ENCODE measurements at regions not wholly inside any gene's neighbourhood (a gene's known extent, or its start where the extent isn't known, plus 50 kb on each side); places are given as distances from the start of the nearest gene placed in this dataset.

- Histone ChIP-seq H3K27me3 (ENCODE audit: low read length) (no peaks in the 10 kb centered on the region), H3K4me3 (ENCODE audit: low read length) (no peak overlapping the region), H3K9ac (ENCODE audit: low read length) (no peak overlapping the region), H3K9me2 (replicated peaks; ENCODE audit: insufficient read depth, low read length) (no peaks in the 10 kb centered on the region), H2AFZ (ENCODE audit: low read length) (no peak overlapping the region), H3K4me1 (ENCODE audit: low read length) (no peaks in the 10 kb centered on the region), H3K36me3 (ENCODE audit: insufficient read depth, low read length) (no peaks in the 10 kb centered on the region), H3K9me3 (ENCODE audit: low read length) (no peaks in the 10 kb centered on the region), H3K4me2 (ENCODE audit: low read depth, low read length, poor library complexity, severe bottlenecking) (no peak overlapping the region), H4K20me1 (ENCODE audit: insufficient read depth, low read depth, low read length) (no peaks in the 10 kb centered on the region), H3K27ac (ENCODE audit: low read length) (no peak overlapping the region), H3K79me2 (ENCODE audit: low read length) (no peaks in the 10 kb centered on the region)
- DNase-seq, result no peak
Observed at GRCh38 chr7:26599982-26600381, 264.4 kb downstream of the SKAP2 start.

- Histone ChIP-seq H3K4me1 (ENCODE audit: low read length) (no peaks in the 10 kb centered on the region), H3K79me2 (ENCODE audit: low read length) (no peaks in the 10 kb centered on the region), H3K4me3 (ENCODE audit: low read length) (no peak overlapping the region), H3K4me2 (ENCODE audit: low read depth, low read length, poor library complexity, severe bottlenecking) (no peak overlapping the region), H3K9me2 (replicated peaks; ENCODE audit: insufficient read depth, low read length) (no peaks in the 10 kb centered on the region), H3K27me3 (ENCODE audit: low read length) (no peaks in the 10 kb centered on the region), H3K9ac (ENCODE audit: low read length) (no peak overlapping the region), H3K27ac (ENCODE audit: low read length) (no peak overlapping the region), H3K9me3 (ENCODE audit: low read length) (no peaks in the 10 kb centered on the region), H4K20me1 (ENCODE audit: insufficient read depth, low read depth, low read length) (no peaks in the 10 kb centered on the region), H2AFZ (ENCODE audit: low read length) (no peak overlapping the region), H3K36me3 (ENCODE audit: insufficient read depth, low read length) (no peaks in the 10 kb centered on the region)
- no peak for DNase-seq
Observed at GRCh38 chr7:26600411-26600810, 264.0 kb downstream of the SKAP2 start.

- Histone ChIP-seq H3K4me3 (ENCODE audit: low read length) (no peak overlapping the region), H2AFZ (ENCODE audit: low read length) (no peak overlapping the region), H3K9ac (ENCODE audit: low read length) (no peak overlapping the region), H3K4me1 (ENCODE audit: low read length) (no peaks in the 10 kb centered on the region), H3K79me2 (ENCODE audit: low read length) (no peaks in the 10 kb centered on the region), H3K9me3 (ENCODE audit: low read length) (no peaks in the 10 kb centered on the region), H3K36me3 (ENCODE audit: insufficient read depth, low read length) (no peaks in the 10 kb centered on the region), H3K27ac (ENCODE audit: low read length) (no peak overlapping the region), H3K9me2 (replicated peaks; ENCODE audit: insufficient read depth, low read length) (no peaks in the 10 kb centered on the region), H3K4me2 (ENCODE audit: low read depth, low read length, poor library complexity, severe bottlenecking) (no peak overlapping the region), H3K27me3 (ENCODE audit: low read length) (no peaks in the 10 kb centered on the region), H4K20me1 (ENCODE audit: insufficient read depth, low read depth, low read length) (no peaks in the 10 kb centered on the region)
- no peak for DNase-seq
Observed at GRCh38 chr7:26603631-26604030, 260.8 kb downstream of the SKAP2 start.

- H3K9me2 ChIP-seq (replicated peaks; ENCODE audit: insufficient read depth, low read length), result no peaks in the 10 kb centered on the region
- H3K79me2 ChIP-seq (ENCODE audit: low read length), result no peaks in the 10 kb centered on the region
- DNase-seq, result no peak
- no peak overlapping the region for H2AFZ ChIP-seq (ENCODE audit: low read length)
- H3K36me3 ChIP-seq (ENCODE audit: insufficient read depth, low read length), result no peaks in the 10 kb centered on the region
- H3K4me1 ChIP-seq (ENCODE audit: low read length), result no peaks in the 10 kb centered on the region
- H3K9me3 ChIP-seq (ENCODE audit: low read length), result no peaks in the 10 kb centered on the region
- H3K4me2 ChIP-seq (ENCODE audit: low read depth, low read length, poor library complexity, severe bottlenecking), result no peak overlapping the region
- H3K9ac ChIP-seq (ENCODE audit: low read length), result no peak overlapping the region
- no peak overlapping the region for H3K27ac ChIP-seq (ENCODE audit: low read length)
- H3K4me3 ChIP-seq (ENCODE audit: low read length), result no peak overlapping the region
- no peaks in the 10 kb centered on the region for H4K20me1 ChIP-seq (ENCODE audit: insufficient read depth, low read depth, low read length)
- H3K27me3 ChIP-seq (ENCODE audit: low read length), result no peaks in the 10 kb centered on the region
Observed at GRCh38 chr7:26608402-26608801, 256.0 kb downstream of the SKAP2 start.

GRCh38 chr7:26609082-26609481 is 255.3 kb downstream of the SKAP2 start:
- Histone ChIP-seq H3K4me2 (ENCODE audit: low read depth, low read length, poor library complexity, severe bottlenecking) (no peak overlapping the region), H3K4me1 (ENCODE audit: low read length) (no peaks in the 10 kb centered on the region), H3K9me3 (ENCODE audit: low read length) (no peaks in the 10 kb centered on the region), H3K79me2 (ENCODE audit: low read length) (no peaks in the 10 kb centered on the region), H4K20me1 (ENCODE audit: insufficient read depth, low read depth, low read length) (no peaks in the 10 kb centered on the region), H3K36me3 (ENCODE audit: insufficient read depth, low read length) (no peaks in the 10 kb centered on the region), H3K4me3 (ENCODE audit: low read length) (no peak overlapping the region), H3K27ac (ENCODE audit: low read length) (no peak overlapping the region), H3K9ac (ENCODE audit: low read length) (no peak overlapping the region), H2AFZ (ENCODE audit: low read length) (no peak overlapping the region), H3K27me3 (ENCODE audit: low read length) (no peaks in the 10 kb centered on the region), H3K9me2 (replicated peaks; ENCODE audit: insufficient read depth, low read length) (no peaks in the 10 kb centered on the region)
- no peak for DNase-seq

GRCh38 chr7:26609532-26609931 is 254.9 kb downstream of the SKAP2 start:
- Histone ChIP-seq H3K79me2 (ENCODE audit: low read length) (no peaks in the 10 kb centered on the region), H3K4me1 (ENCODE audit: low read length) (no peaks in the 10 kb centered on the region), H4K20me1 (ENCODE audit: insufficient read depth, low read depth, low read length) (no peaks in the 10 kb centered on the region), H3K27ac (ENCODE audit: low read length) (no peak overlapping the region), H3K4me3 (ENCODE audit: low read length) (no peak overlapping the region), H3K4me2 (ENCODE audit: low read depth, low read length, poor library complexity, severe bottlenecking) (no peak overlapping the region), H3K27me3 (ENCODE audit: low read length) (no peaks in the 10 kb centered on the region), H3K9ac (ENCODE audit: low read length) (no peak overlapping the region), H3K9me3 (ENCODE audit: low read length) (no peaks in the 10 kb centered on the region), H2AFZ (ENCODE audit: low read length) (no peak overlapping the region), H3K9me2 (replicated peaks; ENCODE audit: insufficient read depth, low read length) (no peaks in the 10 kb centered on the region), H3K36me3 (ENCODE audit: insufficient read depth, low read length) (no peaks in the 10 kb centered on the region)
- DNase-seq, result no peak

GRCh38 chr7:26612742-26613141 is 251.6 kb downstream of the SKAP2 start:
- Histone ChIP-seq H3K27me3 (ENCODE audit: low read length) (no peaks in the 10 kb centered on the region), H3K4me2 (ENCODE audit: low read depth, low read length, poor library complexity, severe bottlenecking) (no peak overlapping the region), H3K9ac (ENCODE audit: low read length) (no peak overlapping the region), H3K79me2 (ENCODE audit: low read length) (no peaks in the 10 kb centered on the region), H4K20me1 (ENCODE audit: insufficient read depth, low read depth, low read length) (no peaks in the 10 kb centered on the region), H3K9me3 (ENCODE audit: low read length) (no peaks in the 10 kb centered on the region), H3K36me3 (ENCODE audit: insufficient read depth, low read length) (no peaks in the 10 kb centered on the region), H3K4me1 (ENCODE audit: low read length) (no peaks in the 10 kb centered on the region), H2AFZ (ENCODE audit: low read length) (no peak overlapping the region), H3K27ac (ENCODE audit: low read length) (no peak overlapping the region), H3K9me2 (replicated peaks; ENCODE audit: insufficient read depth, low read length) (no peaks in the 10 kb centered on the region), H3K4me3 (ENCODE audit: low read length) (no peak overlapping the region)
- no peak for DNase-seq

- H3K4me3 ChIP-seq (ENCODE audit: low read length), result no peak overlapping the region
- no peaks in the 10 kb centered on the region for H3K36me3 ChIP-seq (ENCODE audit: insufficient read depth, low read length)
- H3K79me2 ChIP-seq (ENCODE audit: low read length), result no peaks in the 10 kb centered on the region
- H3K9me2 ChIP-seq (replicated peaks; ENCODE audit: insufficient read depth, low read length), result no peaks in the 10 kb centered on the region
- no peak for DNase-seq
- H3K9ac ChIP-seq (ENCODE audit: low read length), result no peak overlapping the region
- no peaks in the 10 kb centered on the region for H4K20me1 ChIP-seq (ENCODE audit: insufficient read depth, low read depth, low read length)
- H3K4me1 ChIP-seq (ENCODE audit: low read length), result no peaks in the 10 kb centered on the region
- H2AFZ ChIP-seq (ENCODE audit: low read length), result no peak overlapping the region
- no peak overlapping the region for H3K27ac ChIP-seq (ENCODE audit: low read length)
- no peaks in the 10 kb centered on the region for H3K9me3 ChIP-seq (ENCODE audit: low read length)
- no peak overlapping the region for H3K4me2 ChIP-seq (ENCODE audit: low read depth, low read length, poor library complexity, severe bottlenecking)
- no peaks in the 10 kb centered on the region for H3K27me3 ChIP-seq (ENCODE audit: low read length)
Observed at GRCh38 chr7:26614503-26614902, 249.9 kb downstream of the SKAP2 start.

GRCh38 chr7:26616235-26616634 is 248.2 kb downstream of the SKAP2 start:
- Histone ChIP-seq H3K4me2 (ENCODE audit: low read depth, low read length, poor library complexity, severe bottlenecking) (no peak overlapping the region), H3K9me2 (replicated peaks; ENCODE audit: insufficient read depth, low read length) (no peaks in the 10 kb centered on the region), H3K27ac (ENCODE audit: low read length) (no peak overlapping the region), H3K9me3 (ENCODE audit: low read length) (no peaks in the 10 kb centered on the region), H3K27me3 (ENCODE audit: low read length) (no peaks in the 10 kb centered on the region), H3K4me3 (ENCODE audit: low read length) (no peak overlapping the region), H3K9ac (ENCODE audit: low read length) (no peak overlapping the region), H4K20me1 (ENCODE audit: insufficient read depth, low read depth, low read length) (no peaks in the 10 kb centered on the region), H3K36me3 (ENCODE audit: insufficient read depth, low read length) (no peaks in the 10 kb centered on the region), H3K79me2 (ENCODE audit: low read length) (no peaks in the 10 kb centered on the region), H2AFZ (ENCODE audit: low read length) (no peak overlapping the region), H3K4me1 (ENCODE audit: low read length) (no peaks in the 10 kb centered on the region)
- no peak for DNase-seq
